HepG2 (cell line): ENCODE measurements at regions not wholly inside any gene's neighbourhood (a gene's known extent, or its start where the extent isn't known, plus 50 kb on each side); places are given as distances from the start of the nearest gene placed in this dataset.

Source experiments
- ATAC-seq: fragments of 200-7000 bp; cut with Tn5 transposase; 3 replicates; pipeline ENCODE4 v1.9.1; 2020; ENCODE audit warnings: mild to moderate bottlenecking, moderate library complexity
- BruUV-seq: library from RNA; stranded (reverse); fragments of 400-500 nt; replicated peaks from 2 replicates; lab custom pipeline; 2021; lab: Mats Ljungman, UMichigan
- CTCF ChIA-PET: fragments of 300-600 bp; formaldehyde crosslinking; extraction: SDS; loops from one replicate; lab custom pipeline; 2021; ENCODE audit warnings: low total read pairs, inconsistent platforms, low intra/inter-chr PET ratio; lab: Yijun Ruan, JAX
- POLR2A ChIA-PET: fragments of 350-600 bp; sonication (Branson Sonifier 250); formaldehyde crosslinking; loops from one replicate; lab custom pipeline; 2020; ENCODE audit warnings: antibody characterized with exemption, inconsistent platforms; lab: Yijun Ruan, JAX
- DNase-seq: peaks from one replicate; pipeline ENCODE4 v3.0.0-alpha.2; 2015; ENCODE audit warnings: low spot score
- FAIRE-seq: peaks from 3 replicates; lab custom pipeline; 2011; peaks lifted over from hg19 to GRCh38; lab: Jason Lieb, UNC
- H2AFZ ChIP-seq: one replicate; pipeline ENCODE4 v1.6.1; 2011; ENCODE audit warnings: low read length, inconsistent platforms
- H3K27ac ChIP-seq: fragments of 300-600 bp; 3 replicates; pipeline ENCODE4 v1.8.0; 2011; ENCODE audit warnings: mixed run types, mild to moderate bottlenecking, mixed read lengths, low read length, inconsistent platforms; ENCODE audit not compliant: insufficient read depth; ENCODE audit errors: extremely low read length
- H3K27me3 ChIP-seq, 2 experiments: fragments of 200-600 bp in 1 of 2; 2 replicates in 1 of 2; 3 replicates in 1 of 2; pipeline versions ENCODE4 v1.6.0 to v1.8.0; 2011; ENCODE audit warnings: low read length in 2 of 2, mild to moderate bottlenecking in 2 of 2, moderate library complexity in 2 of 2, inconsistent platforms in 1 of 2; ENCODE audit not compliant: insufficient read depth in 2 of 2, control insufficient read depth in 1 of 2
- H3K36me3 ChIP-seq, 2 experiments: fragments of 200-600 bp in 1 of 2; replicated peaks in 1 of 2; 2 replicates in 1 of 2; 3 replicates in 1 of 2; pipeline versions ENCODE4 v1.5.1 to v1.8.0; 2011; ENCODE audit warnings: low read length in 2 of 2, inconsistent platforms in 1 of 2; ENCODE audit not compliant: insufficient read depth in 2 of 2, control insufficient read depth in 1 of 2
- H3K4me1 ChIP-seq: 2 replicates; pipeline ENCODE4 v1.5.1; 2012; ENCODE audit warnings: low read length, inconsistent platforms; ENCODE audit not compliant: insufficient read depth
- H3K4me2 ChIP-seq: 2 replicates; pipeline ENCODE4 v1.6.0; 2011; ENCODE audit warnings: low read depth, low read length, inconsistent platforms
- H3K4me3 ChIP-seq, 3 experiments: fragments of 200-600 bp in 1 of 3; sonication (generic), shearing (Covaris generic) in 1 of 3; replicated peaks in 1 of 3; 2 replicates each; pipeline ENCODE4 v1.5.1; 2011 to 2016; ENCODE audit warnings: low read length in 3 of 3, inconsistent platforms in 2 of 3, low read depth in 2 of 3, mild to moderate bottlenecking in 2 of 3, control low read depth in 1 of 3, mixed read lengths in 1 of 3; ENCODE audit not compliant: insufficient read depth in 1 of 3
- H3K79me2 ChIP-seq: one replicate; pipeline ENCODE4 v1.6.1; 2011; ENCODE audit warnings: low read length, inconsistent platforms; ENCODE audit not compliant: insufficient read depth
- H3K9ac ChIP-seq: 2 replicates; pipeline ENCODE4 v1.6.0; 2011; ENCODE audit warnings: mild to moderate bottlenecking, low read depth, low read length, inconsistent platforms; ENCODE audit not compliant: insufficient read depth
- H3K9me3 ChIP-seq: 2 replicates; pipeline ENCODE4 v1.5.1; 2012; ENCODE audit warnings: mild to moderate bottlenecking, low read length
- H4K20me1 ChIP-seq: 2 replicates; pipeline ENCODE4 v1.6.0; 2011; ENCODE audit warnings: inconsistent platforms, mild to moderate bottlenecking, low read length, moderate library complexity; ENCODE audit not compliant: insufficient read depth
- IRX3 ChIP-seq: sonication (generic); formaldehyde crosslinking; IDR thresholded peaks from 2 replicates; pipeline ENCODE4 v1.8.1; 2023; ENCODE audit warnings: mild to moderate bottlenecking, low read depth, missing genetic modification reagents, borderline replicate concordance
- KDM5B ChIP-seq: sonication (generic); formaldehyde crosslinking; IDR thresholded peaks from 2 replicates; pipeline ENCODE4 v1.4.0; 2020; ENCODE audit warnings: missing genetic modification reagents, mild to moderate bottlenecking, borderline replicate concordance
- NFATC3 ChIP-seq: sonication (generic); formaldehyde crosslinking; IDR thresholded peaks from 2 replicates; pipeline ENCODE4 v1.5.1; 2020; ENCODE audit warnings: mild to moderate bottlenecking, missing genetic modification reagents
- PAF1 ChIP-seq: IDR thresholded peaks from 2 replicates; pipeline ENCODE4 v1.6.1; 2016; ENCODE audit warnings: missing genetic modification reagents, missing compliant biosample characterization
- PPARG ChIP-seq: conservative IDR thresholded peaks from 2 replicates; pipeline ENCODE4 v1.6.1; 2016; ENCODE audit warnings: missing biosample characterization, missing genetic modification reagents
- ZBTB7B ChIP-seq: sonication (generic); formaldehyde crosslinking; IDR thresholded peaks from 2 replicates; pipeline ENCODE4 v1.4.0; 2020; ENCODE audit warnings: missing genetic modification reagents
- ZNF138 ChIP-seq: sonication (generic); formaldehyde crosslinking; IDR thresholded peaks from 2 replicates; pipeline ENCODE4 v1.5.0; 2020; ENCODE audit warnings: mild to moderate bottlenecking, low read depth, missing genetic modification reagents
- ZNF274 ChIP-seq: sonication (generic); formaldehyde crosslinking; IDR thresholded peaks from 2 replicates; pipeline ENCODE4 v1.5.1; 2020; ENCODE audit warnings: mild to moderate bottlenecking, missing genetic modification reagents
- ZNF30 ChIP-seq: sonication (generic); formaldehyde crosslinking; IDR thresholded peaks from 2 replicates; pipeline ENCODE4 v1.5.0; 2020; ENCODE audit warnings: mild to moderate bottlenecking, missing genetic modification reagents
- ZNF343 ChIP-seq: sonication (generic); formaldehyde crosslinking; IDR thresholded peaks from 2 replicates; pipeline ENCODE4 v1.4.0; 2020; ENCODE audit warnings: mild to moderate bottlenecking, missing genetic modification reagents
- ZNF557 ChIP-seq: sonication (generic); formaldehyde crosslinking; IDR thresholded peaks from 2 replicates; pipeline ENCODE4 v1.4.0; 2020; ENCODE audit warnings: missing genetic modification reagents
- ZNF616 ChIP-seq: sonication (generic); formaldehyde crosslinking; IDR thresholded peaks from 2 replicates; pipeline ENCODE4 v1.5.0; 2020; ENCODE audit warnings: low read depth, mild to moderate bottlenecking, missing genetic modification reagents
- ZNF7 ChIP-seq: IDR thresholded peaks from 2 replicates; pipeline ENCODE4 v1.6.1; 2016; ENCODE audit warnings: missing biosample characterization, missing genetic modification reagents
- ZNF720 ChIP-seq: sonication (generic); formaldehyde crosslinking; IDR thresholded peaks from 2 replicates; pipeline ENCODE4 v1.4.0; 2020; ENCODE audit warnings: missing genetic modification reagents
- ZNF879 ChIP-seq: sonication (generic); formaldehyde crosslinking; IDR thresholded peaks from 2 replicates; pipeline ENCODE4 v1.8.1; 2023; ENCODE audit warnings: missing genetic modification reagents
- WGBS: methylation state at CpG from one replicate; pipeline ENCODE4 v1.1.6; 2017; ENCODE audit warnings: low lambda C conversion rate; 5-methylcytosine and 5-hydroxymethylcytosine counted together
- in situ Hi-C: cut with HindIII; loops from 2 replicates; pipeline ENCODE4 v1.10.0; 2017; ENCODE audit warnings: low pct_unique_long_range_greater_than_20kb; ENCODE audit not compliant: extremely low pct_ligation_motif_present
- intact Hi-C: fragments of 100-400 bp; cut with micrococcal nuclease; formaldehyde crosslinking; loops from one replicate; pipeline ENCODE4 v1.10.0; 2022; ENCODE audit not compliant: unreplicated experiment
- TF ChIP-seq, protein P1 (sequence below): IDR thresholded peaks from 2 replicates; pipeline ENCODE4 v1.6.1; 2016; ENCODE audit warnings: low read depth, control low read depth

DNA sequence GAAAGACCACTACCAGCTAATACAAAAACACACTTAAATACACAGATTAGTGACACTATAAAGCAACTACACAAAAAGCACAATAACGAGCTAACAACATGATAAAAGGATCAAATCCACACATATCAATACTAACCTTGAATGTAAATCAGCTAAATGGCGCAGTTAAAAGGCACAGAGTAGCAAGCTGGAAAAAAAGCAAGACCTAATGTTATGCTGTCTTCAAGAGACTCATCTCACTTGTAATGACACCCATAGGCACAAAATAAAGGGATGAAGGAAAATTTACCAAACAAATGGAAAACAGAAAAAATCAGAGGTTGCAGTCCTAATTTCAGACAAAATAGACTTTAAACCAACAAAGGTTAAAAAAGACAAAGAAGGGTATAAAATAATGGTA, 86.3 kb downstream of the NUS1 start:
- no peak for TF ChIP-seq PAF1 (CRISPR knock-in tag)
- TF ChIP-seq PPARG = no peak
- no peak for TF ChIP-seq ZBTB7B
- TF ChIP-seq ZNF557 = no peak
- no peak for FAIRE-seq
- BruUV-seq = no TSS peak

DNA sequence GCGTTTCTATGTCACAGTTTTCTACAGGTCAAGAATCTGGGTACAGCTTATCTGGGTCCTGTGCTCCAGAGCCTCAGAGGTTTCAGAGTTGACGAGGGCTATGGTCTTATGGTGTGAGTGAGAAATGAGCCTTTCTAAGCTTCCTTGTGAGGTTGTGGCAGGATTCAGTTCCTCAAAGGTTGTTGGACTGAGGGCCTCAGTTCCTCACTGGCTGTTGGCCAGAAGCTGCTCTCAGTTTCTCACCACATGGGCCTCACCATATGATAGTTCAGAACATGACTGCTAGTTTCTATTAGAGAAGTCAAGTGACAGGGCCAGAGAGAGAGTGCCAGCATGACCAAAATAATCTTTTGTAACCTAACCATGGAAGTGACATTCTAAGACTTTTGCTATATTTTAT, 96.1 kb downstream of the NUS1 start:
- WGBS = 7% methylated on average over 2 of the region's 2 CpGs
- no peak overlapping the region for H3K9ac ChIP-seq
- no peak overlapping the region for H2AFZ ChIP-seq
- no peaks in the 10 kb centered on the region for H4K20me1 ChIP-seq
- ChIA-PET CTCF (no interaction called here), POLR2A (no interaction called here)
- no peaks in the 10 kb centered on the region for H3K79me2 ChIP-seq
- H3K4me3 ChIP-seq = no peak overlapping the region
- no peak for ATAC-seq
- H3K4me2 ChIP-seq = no peak overlapping the region
- H3K9me3 ChIP-seq = no peaks in the 10 kb centered on the region
- in situ Hi-C loops = no loop called here
- H3K27ac ChIP-seq = no peak overlapping the region
- DNase-seq = no peak
- FAIRE-seq = no peak
- intact Hi-C loops = no loop called here
- H3K4me1 ChIP-seq = no peaks in the 10 kb centered on the region
- H3K36me3 ChIP-seq = no peaks in the 10 kb centered on the region
- BruUV-seq = no TSS peak
- peaks cover 0 to 4% of the 10 kb centered on the region in 2 experiments; a peak in 2 of 5 replicates for H3K27me3 ChIP-seq
- TF ChIP-seq IRX3 (CRISPR knock-in tag) (no peak), KDM5B (CRISPR knock-in tag) (no peak), ZNF7 (CRISPR knock-in tag) (no peak), ZNF879 (CRISPR knock-in tag) (no peak), ZNF138 (CRISPR knock-in tag) (no peak), ZNF274 (CRISPR knock-in tag) (no peak), ZNF343 (no peak), ZNF30 (no peak), ZNF616 (CRISPR knock-in tag) (no peak), NFATC3 (no peak), ZNF720 (CRISPR knock-in tag) (no peak)
- TF ChIP-seq, protein P1, sequence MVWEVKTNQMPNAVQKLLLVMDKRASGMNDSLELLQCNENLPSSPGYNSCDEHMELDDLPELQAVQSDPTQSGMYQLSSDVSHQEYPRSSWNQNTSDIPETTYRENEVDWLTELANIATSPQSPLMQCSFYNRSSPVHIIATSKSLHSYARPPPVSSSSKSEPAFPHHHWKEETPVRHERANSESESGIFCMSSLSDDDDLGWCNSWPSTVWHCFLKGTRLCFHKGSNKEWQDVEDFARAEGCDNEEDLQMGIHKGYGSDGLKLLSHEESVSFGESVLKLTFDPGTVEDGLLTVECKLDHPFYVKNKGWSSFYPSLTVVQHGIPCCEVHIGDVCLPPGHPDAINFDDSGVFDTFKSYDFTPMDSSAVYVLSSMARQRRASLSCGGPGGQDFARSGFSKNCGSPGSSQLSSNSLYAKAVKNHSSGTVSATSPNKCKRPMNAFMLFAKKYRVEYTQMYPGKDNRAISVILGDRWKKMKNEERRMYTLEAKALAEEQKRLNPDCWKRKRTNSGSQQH (CRISPR knock-in tag) = no peak

More for the DNA sequence above, 86.3 kb downstream of the NUS1 start:
- H3K4me2 ChIP-seq = no peak overlapping the region
- H3K27me3 ChIP-seq = no peaks in the 10 kb centered on the region
- no peaks in the 10 kb centered on the region for H3K79me2 ChIP-seq
- WGBS = 8% methylated on average over 2 of the region's 2 CpGs
- no peak overlapping the region for H3K4me3 ChIP-seq
- intact Hi-C loops (no loop called here), in situ Hi-C loops (no loop called here)
- no peak overlapping the region for H2AFZ ChIP-seq
- DNase-seq (no peak), ATAC-seq (no peak)
- no peaks in the 10 kb centered on the region for H4K20me1 ChIP-seq
- no peak overlapping the region for H3K27ac ChIP-seq
- peaks cover 22% of the 10 kb centered on the region for H3K9me3 ChIP-seq
- CTCF ChIA-PET = no interaction called here
- H3K9ac ChIP-seq = no peak overlapping the region
- no peaks in the 10 kb centered on the region for H3K4me1 ChIP-seq
- POLR2A ChIA-PET = no interaction called here
- H3K36me3 ChIP-seq = no peaks in the 10 kb centered on the region
